GM21360 (cell line): ENCODE measurements at regions not wholly inside any gene's neighbourhood (a gene's known extent, or its start where the extent isn't known, plus 50 kb on each side); places are given as distances from the start of the nearest gene placed in this dataset.

ENCODE experiments used
- ATAC-seq: cut with Tn5 transposase; IDR thresholded peaks from one replicate; pipeline ENCODE4 v1.9.1; 2021; ENCODE audit warnings: mild to moderate bottlenecking, moderate library complexity; ENCODE audit not compliant: unreplicated experiment

DNA sequence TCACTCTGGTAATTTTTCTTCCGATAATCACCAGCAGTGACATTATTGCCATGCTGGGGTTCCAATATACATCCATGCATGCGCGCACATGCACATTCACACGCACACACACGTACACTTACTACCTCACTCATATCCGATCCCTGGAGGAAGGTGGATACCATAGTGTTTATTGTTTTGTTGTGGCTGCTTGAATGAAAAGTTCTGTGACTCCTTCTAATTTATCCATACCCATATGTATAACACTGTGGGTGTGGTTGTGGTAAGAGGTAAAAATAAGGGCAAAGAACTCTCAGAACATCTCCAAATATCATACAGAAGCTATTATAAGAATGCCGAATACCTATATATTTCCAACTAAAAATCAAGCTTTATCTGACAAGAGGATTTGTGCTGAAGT, 407.8 kb upstream of the PODXL start:
- no peak for ATAC-seq

DNA sequence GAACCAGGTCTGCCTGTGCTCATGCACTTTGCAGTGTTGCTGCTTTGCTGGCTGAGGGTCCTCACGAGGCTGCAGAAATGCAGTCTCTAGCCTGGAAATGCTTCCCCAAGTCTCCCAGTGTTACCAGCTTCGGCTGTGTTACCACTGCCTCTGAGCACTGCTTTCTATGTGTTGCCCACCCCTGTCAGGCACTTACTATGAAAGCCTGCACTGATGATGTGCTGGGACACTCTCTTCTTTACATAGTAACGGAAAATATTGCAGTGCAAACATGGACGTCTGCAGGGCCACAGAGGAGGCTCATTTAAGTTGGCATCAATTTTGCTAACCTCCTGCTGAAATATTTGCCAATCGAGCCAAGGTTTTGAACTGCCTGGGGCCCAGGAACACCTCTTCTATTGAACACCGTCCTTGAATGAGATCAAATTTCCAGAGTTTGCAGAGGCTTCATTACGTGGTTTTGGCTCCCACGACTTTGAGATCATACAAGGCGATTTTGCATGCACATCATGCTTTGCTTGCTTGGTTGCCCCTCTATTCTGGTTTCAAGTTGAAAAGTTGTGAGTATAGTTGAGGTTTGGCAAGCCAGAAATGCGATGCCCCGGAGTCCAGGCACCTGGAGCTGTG, 404.7 kb upstream of the PODXL start:
- no peak for ATAC-seq

DNA sequence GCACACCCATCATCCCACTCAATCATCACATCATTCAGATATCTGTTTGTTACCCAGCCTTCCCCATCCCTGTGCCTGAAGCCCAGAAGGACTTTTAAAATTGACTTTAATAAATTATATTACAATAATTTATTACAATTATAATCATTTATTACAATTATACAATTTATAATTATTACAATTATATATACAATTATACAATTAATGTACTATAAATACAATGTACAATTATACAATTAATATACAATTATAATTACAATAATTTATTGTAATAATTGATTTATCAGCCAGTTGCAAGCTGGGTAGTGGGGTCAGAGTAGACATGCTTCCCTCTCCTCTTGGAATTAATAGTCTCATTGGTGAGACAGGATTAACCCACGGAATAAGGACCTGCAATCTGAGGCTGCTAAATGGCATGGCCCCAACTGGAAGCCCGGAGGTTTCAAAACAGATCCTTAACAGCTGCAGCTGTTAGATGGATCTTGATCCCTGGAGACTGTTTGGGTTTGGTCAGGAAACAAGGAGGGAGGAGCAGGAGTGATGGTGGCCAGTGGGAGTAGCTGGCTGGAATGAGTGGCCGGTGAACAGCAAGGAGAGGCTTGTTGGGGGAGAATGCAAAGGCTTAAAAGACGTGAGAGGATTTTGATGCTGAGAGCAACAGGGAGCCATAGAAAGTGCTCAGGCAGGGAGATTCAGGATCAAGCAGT, 402.8 kb upstream of the PODXL start:
- ATAC-seq, result no peak

DNA sequence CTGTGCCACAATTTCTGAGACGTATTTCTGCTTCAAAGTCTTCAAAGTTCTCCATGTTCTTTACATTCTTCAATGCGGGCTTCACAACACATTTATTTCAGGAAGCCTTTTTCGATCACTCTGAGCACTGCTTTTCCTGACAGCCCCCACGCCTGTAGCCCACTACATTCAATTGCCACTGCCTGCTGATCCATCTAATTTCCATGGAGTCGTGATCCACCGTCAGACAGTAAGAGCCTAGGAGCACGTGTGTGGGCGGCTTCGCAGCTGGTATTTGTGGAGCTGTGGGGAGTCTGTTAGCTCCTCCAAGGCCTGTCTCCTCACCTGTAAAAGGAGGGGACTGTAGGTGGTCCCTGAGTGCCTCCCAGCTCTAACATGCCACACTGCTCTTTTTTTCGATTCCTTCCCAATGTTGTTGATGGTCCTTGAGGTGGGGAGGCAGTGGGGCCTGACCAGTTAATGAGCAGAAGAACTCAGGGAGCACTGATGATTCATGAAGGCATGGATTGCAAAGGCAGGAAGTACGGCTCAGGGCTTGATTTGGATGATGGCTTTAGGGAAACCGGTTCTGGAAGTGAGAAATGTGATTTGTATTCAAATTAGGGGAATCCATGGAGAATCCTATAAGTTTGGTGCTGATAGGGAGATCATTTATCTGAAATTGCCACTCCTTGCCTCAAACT, 401.1 kb upstream of the PODXL start:
- no peak for ATAC-seq

DNA sequence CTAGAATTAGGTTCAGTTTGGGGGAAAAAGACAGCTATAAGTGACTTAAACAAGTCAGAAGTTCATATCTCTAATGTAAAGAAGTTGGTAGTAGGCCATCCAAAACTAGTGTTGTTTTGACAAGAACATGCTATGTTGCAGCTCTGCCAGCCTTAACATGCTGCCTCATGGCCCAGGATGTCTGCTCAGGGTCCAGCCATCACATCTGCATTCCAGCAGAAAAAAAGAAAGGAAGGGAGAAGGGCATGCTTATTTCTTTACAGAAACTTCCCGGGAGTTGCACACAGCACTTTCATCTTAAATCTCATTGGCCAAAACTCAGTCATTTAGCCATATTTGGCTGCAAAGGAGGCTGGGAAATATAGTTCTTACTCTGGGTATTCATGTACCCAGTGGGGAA, 400.4 kb upstream of the PODXL start:
- ATAC-seq, result no peak

DNA sequence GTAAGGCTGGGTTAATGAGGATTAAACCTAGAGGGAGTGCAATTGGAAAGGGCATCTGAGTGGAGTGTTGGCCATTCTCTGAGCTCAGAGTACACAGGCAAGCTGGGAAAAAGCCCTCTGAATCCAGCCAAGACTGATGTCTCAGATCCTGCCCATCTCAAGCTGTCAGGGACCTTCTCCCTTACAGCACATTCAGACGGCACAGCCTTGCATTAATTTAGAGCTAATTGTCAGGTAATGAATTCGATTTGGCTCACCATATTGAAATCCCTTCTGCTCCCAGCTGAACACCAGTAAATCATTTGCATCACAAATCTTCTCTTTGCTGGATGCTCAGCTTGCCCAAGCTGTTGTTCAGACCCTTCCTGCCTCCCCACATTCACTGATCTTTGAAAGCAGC, 399.3 kb upstream of the PODXL start:
- ATAC-seq, result no peak

DNA sequence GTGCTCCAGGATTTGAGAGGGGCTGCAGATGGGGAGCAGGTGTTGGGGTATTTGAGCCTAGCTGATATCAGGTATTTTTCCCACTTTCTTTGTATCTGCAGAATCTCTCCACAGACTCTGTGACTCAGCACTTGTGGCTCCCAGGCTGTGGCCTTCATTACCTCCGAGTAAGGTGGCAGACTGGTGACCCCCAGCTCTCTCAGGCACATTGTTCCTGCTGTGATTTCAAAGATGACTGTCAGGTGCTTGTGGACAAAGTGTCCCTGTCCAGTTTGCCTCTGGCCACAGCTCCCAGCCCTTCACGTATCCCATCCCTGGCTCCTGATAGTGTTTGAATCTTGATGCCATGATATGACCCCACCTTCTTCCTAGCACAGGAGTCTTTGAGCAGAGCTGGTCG, 396.8 kb upstream of the PODXL start:
- ATAC-seq, result no peak

DNA sequence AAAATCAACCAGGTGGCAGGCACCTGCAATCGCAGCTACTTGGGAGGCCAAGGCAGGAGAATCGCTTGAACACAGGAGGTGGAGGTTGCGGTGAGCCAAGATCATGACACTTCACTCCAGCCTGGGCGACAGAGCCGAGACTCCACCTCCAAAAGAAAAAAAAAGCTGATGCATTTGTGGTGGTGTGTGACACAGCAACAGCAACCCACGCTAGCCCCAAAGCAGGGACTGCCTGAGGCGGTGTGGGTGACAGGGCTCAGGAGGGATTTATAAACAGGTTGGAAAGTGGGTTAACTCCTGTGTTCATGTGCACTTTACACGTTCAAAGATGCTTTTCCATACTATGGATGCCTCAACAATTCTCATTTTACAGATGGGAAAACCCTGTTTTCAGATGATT, 395.9 kb upstream of the PODXL start:
- ATAC-seq, result no peak

DNA sequence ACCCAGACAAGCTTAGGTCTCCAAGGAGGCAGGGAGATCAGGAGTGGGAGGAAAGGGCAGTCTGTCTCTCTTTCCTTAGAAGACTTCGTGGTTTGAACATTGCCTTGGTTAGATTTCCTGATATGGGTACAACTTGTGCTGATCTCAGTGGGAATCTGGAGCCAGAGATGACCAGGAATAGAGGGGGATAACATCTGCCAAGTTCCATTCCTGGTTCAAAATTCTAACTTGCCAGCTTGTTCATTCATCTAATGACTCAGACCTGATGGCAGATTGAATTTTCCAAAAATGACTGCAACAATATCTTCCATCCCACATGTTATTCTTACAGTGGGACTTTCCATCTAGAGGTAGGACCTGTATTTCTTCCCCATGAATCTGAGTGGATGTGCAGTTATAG, 394.3 kb upstream of the PODXL start:
- ATAC-seq, result no peak

DNA sequence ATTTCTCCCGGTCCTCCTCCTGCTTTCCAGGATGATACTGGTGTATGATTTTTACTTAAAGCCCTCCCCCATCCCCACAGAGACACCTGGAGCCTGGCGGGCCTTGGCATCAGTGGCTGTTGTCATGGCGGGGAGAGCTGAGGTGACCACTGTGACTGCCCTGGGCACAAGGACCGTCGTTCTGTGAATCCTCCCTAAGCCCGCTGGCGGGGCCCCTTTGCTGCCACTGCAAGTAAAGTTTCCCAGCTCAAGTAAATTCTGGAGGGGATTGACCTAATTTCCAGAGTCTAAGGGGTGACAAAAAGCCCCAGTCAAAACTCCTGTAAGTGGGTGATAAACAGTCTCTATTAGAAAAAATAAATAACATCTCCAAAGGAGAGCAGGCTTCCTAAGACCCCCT, 393.2 kb upstream of the PODXL start:
- no peak for ATAC-seq

DNA sequence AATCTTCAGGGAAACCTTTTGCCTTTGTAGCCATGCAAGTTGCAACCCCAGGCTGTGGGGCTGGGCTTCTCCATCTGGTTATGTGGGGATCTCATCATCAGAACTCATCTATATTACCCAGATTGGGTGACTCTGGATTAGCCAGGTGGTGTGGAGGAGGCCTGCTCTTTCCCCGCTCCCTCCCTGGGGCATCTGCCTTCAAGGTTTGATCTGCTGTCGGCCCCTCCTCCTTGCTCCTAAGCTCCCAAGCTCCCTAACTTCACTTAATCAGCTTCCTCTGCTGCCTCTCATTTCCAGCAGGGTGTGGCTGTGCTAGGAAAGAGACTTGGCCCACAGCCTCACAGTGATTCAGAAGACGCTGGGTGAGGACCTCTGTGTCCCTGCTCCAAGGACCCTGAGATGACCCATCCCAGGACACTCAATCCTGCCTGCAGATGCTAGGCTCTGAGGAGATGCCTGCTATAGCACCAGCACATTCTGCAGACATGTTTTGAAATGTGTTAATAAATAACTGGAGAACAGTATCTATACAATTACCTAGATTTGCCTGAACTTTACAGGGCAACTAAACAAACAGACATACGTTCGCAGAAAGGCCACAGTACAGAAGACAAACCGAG, 392.1 kb upstream of the PODXL start:
- ATAC-seq, result no peak

DNA sequence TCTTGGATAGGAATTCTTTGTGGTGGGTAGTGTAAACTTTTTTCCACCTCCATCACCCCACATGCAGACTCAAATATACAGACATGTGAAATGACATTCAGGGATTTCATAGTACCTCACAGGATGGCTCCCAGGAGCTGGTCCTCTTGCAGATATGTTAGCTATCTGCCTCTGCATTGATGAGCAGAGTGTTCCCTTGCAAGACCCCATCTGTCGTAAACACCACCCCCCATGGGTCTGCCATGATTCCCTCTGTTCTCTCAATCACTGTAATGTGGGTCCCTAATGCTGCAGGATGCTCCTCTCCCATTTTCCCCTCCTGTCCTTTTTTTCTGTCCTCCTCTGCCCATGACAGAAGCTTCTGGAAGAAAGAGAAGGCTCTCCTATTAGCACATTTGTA, 391.2 kb upstream of the PODXL start:
- ATAC-seq, result no peak

DNA sequence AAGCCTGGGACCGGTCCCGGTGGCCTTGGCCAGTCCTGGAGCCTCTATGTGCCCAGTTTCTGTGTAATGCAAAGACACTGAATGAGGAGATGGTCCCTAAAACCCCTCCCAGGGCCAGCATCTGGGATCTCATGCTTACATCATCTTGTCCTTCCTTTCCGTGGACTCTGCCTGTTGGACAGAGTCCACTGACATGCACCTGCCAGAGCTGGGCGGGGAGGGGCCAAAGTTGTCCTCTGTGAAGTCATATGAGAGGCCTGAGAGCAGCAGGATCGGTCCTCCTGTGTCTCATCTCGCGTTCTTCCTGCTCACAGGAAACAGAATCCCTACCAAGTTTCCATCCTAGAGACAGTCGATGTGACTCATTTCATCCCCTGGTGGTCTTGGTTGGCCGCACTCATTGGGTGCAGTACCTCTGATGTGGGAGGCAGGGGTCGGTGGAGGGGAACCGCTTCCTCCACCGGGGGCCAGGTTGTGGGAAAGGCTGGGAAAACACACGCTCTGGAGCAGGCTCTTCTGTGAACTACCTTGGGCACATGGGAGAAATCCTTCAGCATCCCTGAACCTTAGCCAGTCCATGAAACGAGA, 389.6 kb upstream of the PODXL start:
- no peak for ATAC-seq

DNA sequence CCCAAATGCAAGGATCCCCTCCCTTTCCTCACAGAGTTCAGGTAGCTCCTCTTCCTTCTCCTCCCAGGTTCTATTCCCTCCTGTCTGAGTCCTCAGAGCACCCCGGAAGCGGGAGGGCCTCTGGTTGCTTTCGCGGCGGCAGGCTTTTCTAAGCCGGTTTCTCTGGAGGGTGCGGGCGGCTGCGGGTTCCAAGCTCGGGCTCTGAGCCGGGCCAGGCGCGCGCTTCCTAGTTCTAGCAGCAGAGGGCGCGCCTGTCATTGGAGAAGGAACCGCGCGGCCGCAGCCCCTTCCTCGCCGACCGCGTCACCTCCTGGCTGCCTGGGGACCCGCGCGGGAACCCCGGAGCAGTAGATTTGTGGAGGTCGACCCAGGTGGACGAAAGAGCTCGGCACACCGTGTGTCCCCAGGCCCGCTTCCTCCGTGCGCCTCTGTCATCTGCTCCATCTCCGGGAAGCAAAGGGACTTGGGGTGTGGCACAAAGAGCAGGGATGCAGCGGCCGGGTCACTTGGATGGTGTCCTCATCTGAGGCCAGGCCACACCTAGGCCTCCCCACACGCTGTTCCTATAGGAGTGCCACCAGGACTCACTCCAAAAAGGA, 389.0 kb upstream of the PODXL start:
- peak; percentile 70 for ATAC-seq

DNA sequence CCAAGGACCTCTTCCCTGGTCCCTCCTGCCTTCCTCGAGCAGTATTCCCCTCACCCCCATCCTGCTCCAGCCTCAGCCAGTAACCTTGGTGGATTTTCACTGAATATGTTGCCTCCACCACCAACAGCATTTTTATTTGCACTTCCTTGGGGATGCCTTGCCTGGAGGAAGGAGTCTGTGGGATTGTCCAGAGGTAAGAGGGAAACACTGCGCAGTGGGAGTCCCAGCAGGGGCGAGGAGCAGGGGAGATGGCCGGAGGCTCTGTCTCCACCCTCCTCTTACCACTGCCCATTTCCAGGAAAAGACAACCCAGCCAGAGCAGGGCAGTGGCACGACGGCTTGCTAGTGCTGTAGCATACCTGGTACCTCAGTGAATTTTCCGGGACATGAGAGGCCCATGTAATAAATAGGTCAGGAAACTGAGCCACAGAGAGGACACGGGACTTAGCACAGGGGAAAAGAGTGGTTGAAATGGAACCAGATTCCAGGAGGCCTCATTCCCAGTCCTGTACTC, 388.2 kb upstream of the PODXL start:
- no peak for ATAC-seq

DNA sequence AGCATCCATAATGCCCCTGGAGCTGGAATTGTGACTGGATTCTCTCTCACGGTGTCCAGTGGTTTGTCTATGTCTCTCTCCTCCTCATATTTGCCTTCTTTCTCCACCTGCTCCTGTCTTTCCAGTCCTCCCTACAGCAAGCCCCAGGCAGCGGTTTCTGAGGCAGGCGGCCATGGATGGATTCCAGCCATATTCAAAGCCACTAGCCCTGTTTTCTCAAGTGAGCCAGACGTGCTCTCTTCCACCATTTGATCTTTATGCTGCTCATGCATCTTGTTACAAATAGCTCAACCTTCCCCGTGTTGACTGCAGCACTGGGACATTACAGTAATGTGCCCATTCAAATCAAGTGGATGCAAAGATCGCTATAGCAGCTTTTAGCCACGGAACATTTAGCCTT, 387.2 kb upstream of the PODXL start:
- ATAC-seq, result no peak

DNA sequence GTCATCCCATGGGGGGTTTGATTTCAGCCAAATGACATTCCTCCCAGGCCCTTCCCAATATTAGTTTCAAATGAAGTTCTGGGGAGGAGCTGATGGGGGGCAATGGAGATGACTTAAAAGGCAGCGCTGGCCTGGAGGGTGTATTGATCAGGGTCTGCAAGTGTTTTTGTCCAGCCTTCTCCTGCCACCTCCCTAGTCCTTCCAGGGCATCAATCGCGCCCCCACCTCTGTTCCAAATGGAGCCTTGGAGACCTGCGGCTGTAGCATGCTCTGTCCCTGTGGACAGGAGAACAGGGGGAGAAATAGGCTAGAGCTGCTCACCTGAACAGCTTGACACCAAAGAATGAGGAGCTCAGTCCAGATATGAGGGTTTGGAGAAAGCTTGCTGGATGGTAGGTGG, 386.8 kb upstream of the PODXL start:
- no peak for ATAC-seq

DNA sequence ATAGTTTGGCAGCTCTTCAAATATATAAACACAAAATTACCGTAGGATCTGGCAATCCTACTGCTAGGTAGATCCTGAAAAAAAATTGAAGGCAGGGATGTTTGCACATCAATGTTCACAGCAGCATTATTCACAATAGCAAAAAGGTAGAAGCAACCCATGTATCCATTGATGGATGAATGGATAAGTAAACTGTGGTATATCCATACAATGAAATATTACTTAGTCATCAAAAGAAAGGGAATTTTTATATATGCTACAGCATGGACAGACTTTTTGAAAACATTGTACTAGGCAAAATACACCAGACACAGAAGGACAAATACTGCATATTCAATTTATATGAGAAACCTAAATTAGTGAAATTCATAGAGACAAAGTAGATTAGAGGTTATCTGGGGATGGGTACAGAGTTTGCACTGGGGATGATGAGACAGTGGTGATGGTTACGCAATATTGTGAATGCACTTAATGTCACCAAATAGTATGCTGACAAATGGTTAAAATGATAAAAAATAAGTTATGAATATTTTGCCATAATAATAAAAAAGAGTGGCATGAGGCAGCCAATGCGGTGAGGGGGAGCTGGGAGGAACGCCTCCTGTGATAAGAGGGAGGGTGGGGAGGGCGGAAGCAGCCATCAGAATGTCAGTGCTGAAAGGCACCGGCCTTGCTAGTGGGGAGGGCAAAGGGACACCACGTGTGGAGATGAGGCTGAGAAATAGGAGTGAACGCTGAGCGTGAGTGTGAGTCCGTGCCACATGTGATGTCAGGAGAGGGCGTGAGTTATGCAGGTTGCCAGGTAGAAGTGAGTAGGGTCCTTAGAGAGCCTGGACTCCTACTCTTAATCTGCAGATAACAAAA, 386.1 kb upstream of the PODXL start:
- no peak for ATAC-seq

DNA sequence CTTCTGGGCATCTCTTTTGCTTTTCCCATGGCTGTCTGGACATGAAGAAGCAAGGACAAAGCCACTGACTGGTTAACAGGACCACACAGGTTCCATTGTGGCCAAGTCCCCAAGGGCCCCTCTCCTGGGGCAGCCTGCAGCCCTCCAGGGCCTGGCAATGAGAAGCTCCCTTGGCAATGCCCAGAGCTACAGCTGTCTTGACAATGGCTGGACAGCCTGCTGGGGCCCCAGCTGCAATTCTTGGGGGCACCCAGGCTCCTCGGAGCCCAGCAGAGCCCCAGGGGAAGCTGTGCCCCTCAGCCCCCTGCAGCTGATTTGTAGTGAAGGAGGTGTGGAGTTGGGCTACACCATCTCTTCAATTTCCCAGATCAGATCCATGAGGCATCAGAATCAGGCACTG, 384.9 kb upstream of the PODXL start:
- ATAC-seq, result no peak

DNA sequence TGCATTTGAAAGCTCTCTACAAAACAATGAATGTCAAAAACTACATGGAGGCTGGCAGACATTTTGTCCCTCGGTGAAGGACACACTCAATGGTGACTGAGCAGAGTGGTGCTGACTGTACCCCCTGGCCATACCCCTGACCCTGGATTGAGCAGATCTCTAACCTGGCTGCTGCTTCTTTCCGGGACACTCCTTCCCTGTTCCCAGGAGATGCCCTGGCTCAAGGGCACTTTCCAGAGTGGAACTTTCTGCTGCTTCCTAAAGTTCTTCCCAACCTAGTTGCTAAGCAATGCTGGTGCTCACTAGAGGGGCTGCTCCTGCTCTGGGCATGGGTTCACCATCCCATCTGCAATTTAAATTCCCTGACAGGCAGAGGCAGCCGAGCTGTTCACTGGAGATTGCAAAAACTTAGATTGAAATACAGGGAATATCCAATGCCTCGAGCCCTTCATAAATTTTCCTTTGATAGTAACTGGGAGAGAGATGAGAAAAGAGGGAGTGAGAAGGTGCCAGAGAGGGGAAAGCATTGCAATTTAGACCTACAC, 384.3 kb upstream of the PODXL start:
- no peak for ATAC-seq
